Muscle of arm (tissue), 1 donor: ENCODE measurements at regions not wholly inside any gene's neighbourhood (a gene's known extent, or its start where the extent isn't known, plus 50 kb on each side); places are given as distances from the start of the nearest gene placed in this dataset.

Source experiments
- DNase-seq: peaks from one replicate; pipeline ENCODE4 v3.0.0-alpha.2; 2013

- no peak for DNase-seq
These were observed 263.2 kb downstream of the CNTN3 start for GRCh38 chr3:74351213-74351612.

- no peak for DNase-seq
These were observed 265.4 kb downstream of the CNTN3 start for GRCh38 chr3:74349015-74349414.

- DNase-seq = no peak
These were observed 266.7 kb downstream of the CNTN3 start for GRCh38 chr3:74347563-74348268.

DNA sequence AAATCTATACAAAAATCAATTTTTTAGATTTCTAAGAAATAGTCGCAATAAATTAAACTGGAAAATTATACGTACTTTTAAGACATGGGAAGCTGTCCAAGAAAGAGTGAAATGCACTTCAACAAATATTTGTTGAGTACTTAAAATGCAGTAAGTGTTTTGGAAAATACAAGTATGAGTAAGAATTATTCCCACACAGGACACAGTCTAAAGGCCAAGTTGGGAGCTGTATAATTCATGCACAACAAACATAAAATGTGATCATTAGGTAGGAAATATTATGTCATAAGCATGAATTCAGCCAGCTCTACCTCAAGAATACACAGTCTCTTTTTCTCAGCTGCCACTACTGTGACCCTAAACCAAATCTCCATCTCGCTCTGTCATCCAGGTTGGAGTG lies 267.6 kb downstream of the CNTN3 start:
- no peak for DNase-seq

DNA sequence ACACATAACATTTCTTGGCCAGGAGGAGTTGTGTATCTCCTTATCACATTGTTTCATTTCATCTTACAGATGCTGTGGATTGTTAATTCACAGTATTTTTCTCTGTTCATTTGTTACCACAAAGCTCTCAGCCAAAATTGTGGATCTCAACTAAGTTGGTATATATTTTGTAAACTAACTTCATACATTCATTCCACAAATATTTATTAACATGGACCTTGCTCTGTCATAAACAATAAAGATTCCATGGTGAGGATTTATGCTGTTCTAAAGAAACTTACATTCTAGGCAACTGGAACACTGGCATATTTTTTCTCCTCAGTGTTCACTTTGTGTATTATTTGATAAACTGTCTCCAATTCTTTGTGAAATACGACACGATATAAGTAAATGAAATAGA lies 268.8 kb downstream of the CNTN3 start:
- no peak for DNase-seq

- DNase-seq = no peak
These were observed 269.5 kb downstream of the CNTN3 start for GRCh38 chr3:74344865-74345440.

DNA sequence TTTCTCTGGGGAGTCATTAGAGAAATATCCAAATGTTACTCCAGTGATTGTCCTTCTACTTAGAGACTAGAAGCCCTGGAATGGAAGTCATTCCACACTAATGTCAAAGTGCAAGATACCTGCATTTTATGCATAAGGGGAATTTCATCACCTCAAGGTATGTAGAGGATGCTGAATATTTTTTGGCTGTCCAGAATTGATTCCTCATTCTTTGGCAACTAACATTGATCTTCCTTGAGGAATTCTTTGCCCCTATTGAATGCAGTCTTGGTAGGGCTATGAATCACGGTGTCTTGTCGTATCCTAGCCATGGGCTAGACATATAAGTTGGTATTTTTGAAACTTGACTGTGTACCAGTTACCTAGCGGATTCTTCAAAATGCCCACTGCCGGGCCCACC lies 271.1 kb downstream of the CNTN3 start:
- DNase-seq = no peak

DNA sequence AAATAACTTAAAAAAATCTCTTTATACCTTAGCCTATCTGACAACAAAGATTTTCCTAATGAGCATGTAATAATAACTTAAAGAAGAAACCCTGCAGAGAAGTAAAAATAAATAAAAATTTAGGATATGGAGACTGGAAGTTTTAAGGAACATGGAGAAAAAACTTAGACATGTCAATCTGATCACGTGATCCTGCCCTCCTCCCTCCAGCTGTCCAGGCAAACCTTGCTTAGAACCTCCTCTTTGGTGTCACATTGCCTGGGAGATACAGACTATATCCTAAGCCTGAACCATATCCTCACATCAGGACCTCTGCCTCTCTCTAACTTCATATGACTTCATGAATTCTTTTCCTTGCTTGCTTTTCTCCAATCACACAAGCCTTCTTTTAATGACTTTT lies 275.5 kb downstream of the CNTN3 start:
- DNase-seq = no peak

GRCh38 chr3:74332165-74332564 lies 282.3 kb downstream of the CNTN3 start:
- DNase-seq = no peak

DNA sequence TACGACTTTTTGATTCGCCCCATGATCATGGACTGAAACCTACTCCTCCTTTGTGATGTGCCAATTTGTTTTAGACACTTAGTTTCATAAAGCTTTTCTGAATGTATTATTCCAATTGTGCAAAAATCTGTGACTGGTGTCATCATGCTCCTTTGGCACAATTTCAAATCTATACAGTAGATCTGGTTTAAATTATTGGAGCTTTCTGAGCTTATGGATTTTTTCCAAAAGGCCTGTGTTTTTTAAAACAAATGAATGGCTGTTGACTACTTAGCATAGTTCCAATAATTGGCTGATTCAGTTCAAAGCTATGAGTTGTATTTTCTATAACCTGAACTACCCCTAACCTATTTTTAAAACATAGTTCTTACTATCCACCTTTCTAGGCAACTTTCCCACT lies 282.7 kb downstream of the CNTN3 start:
- DNase-seq = no peak

GRCh38 chr3:74329096-74329495 lies 285.4 kb downstream of the CNTN3 start:
- no peak for DNase-seq

- no peak for DNase-seq
These were observed 286.0 kb downstream of the CNTN3 start for GRCh38 chr3:74328435-74328834.

- no peak for DNase-seq
These were observed 299.2 kb downstream of the CNTN3 start for GRCh38 chr3:74315291-74315690.

- DNase-seq = no peak
These were observed 299.8 kb downstream of the CNTN3 start for GRCh38 chr3:74314696-74315095.

DNA sequence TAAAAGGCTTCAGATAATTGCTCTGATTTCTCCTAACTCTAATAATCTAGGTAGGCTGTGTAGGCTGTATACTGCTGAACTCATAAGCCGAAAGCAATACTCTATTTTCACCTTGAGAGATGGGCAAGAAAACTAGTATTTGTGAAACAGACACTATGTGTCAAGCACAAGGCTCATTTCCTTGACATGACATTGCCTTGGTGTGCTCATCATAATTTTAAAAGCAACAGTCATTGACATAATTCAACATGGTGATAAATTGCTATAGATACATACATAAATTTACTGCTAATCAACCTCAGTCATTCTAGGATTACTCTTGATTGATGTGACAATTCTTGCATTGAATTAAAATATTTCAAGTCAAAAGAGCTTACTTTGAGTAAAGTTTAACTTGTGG lies 304.7 kb downstream of the CNTN3 start:
- no peak for DNase-seq

- DNase-seq = no peak
These were observed 310.0 kb downstream of the CNTN3 start for GRCh38 chr3:74304424-74304823.

DNA sequence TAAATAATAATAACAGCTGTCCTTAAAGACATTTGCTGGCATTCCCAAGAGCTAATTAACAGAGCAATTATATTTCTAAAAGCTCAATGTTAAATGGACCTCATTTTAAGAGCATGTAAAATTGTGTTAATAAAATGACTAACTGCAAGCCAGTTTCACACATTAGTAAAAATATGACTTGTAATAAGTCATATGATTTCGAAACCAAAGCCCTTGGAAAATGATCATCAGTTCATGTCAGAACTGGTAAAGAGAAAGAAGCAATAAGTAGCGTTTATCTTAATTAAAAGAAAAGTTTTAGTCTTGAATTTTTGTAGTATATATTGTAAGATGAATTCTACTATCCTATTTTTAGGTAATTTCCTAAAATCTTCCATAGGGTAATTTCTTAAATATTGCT lies 310.7 kb downstream of the CNTN3 start:
- DNase-seq = no peak

- no peak for DNase-seq
These were observed 311.5 kb downstream of the CNTN3 start for GRCh38 chr3:74302969-74303368.

GRCh38 chr3:74302281-74302680 lies 312.2 kb downstream of the CNTN3 start:
- DNase-seq = no peak

DNA sequence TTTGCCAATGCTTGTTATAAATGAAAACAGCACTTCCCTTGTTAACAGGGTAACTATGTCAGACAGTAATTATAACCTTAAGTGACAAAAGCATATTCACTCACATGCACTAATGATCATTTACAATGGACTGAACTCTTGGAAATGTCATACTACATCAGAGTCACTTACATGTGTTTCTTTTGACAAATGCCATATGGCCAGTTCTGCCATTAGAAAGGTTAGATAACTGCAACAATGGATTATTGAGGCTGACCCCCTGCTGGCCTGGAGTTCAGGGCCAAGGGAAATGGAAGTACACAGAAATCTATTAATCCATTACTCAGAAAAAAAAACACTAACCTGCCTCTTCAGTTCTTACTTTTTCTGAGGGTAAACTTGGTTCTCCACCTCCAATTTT lies 313.4 kb downstream of the CNTN3 start:
- no peak for DNase-seq

GRCh38 chr3:74295479-74295878 lies 319.0 kb downstream of the CNTN3 start:
- DNase-seq = no peak

DNA sequence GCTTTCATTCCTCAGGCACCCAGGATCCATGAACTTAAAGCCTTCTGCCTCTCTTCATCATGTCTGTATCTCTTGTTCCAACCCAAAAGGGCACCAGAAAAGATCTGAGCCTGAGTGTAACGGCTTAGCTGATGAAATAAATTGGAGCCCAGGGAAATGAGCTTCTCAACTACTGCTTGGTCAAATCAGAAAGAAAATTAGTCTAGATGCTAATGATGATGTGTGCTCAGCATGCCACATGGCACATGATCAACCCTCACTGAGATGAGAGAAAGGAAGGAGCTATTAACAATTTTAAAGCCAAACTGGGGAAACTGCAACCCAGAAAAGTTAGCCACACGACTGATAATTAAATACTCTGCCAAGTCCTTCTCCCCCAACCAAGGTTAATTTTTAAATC lies 325.7 kb downstream of the CNTN3 start:
- no peak for DNase-seq

GRCh38 chr3:74287557-74287956 lies 326.9 kb downstream of the CNTN3 start:
- no peak for DNase-seq

GRCh38 chr3:74282202-74282601 lies 332.3 kb downstream of the CNTN3 start:
- DNase-seq = no peak
